Endodermal cell (in vitro differentiated cells): ENCODE measurements at regions not wholly inside any gene's neighbourhood (a gene's known extent, or its start where the extent isn't known, plus 50 kb on each side); places are given as distances from the start of the nearest gene placed in this dataset.

Source experiments
- DNase-seq: peaks from one replicate; pipeline ENCODE4 v3.0.0-alpha.2; 2017
- H3K27ac ChIP-seq: 2 replicates; pipeline ENCODE4 v1.5.1; 2013; ENCODE audit warnings: mild to moderate bottlenecking, low read depth, low read length, moderate library complexity
- H3K27me3 ChIP-seq: 2 replicates; pipeline ENCODE4 v1.6.1; 2013; ENCODE audit warnings: mild to moderate bottlenecking, low read length, moderate library complexity; ENCODE audit not compliant: insufficient read depth, control insufficient read depth, poor library complexity, severe bottlenecking
- H3K36me3 ChIP-seq: 2 replicates; pipeline ENCODE4 v1.7.0; 2013; ENCODE audit warnings: mild to moderate bottlenecking, low read length, moderate library complexity; ENCODE audit not compliant: control insufficient read depth, insufficient read depth
- H3K4me1 ChIP-seq: one replicate; pipeline ENCODE4 v1.7.0; 2013; ENCODE audit warnings: low read length; ENCODE audit not compliant: control insufficient read depth, insufficient read depth
- H3K4me3 ChIP-seq: 2 replicates; pipeline ENCODE4 v1.5.1; 2013; ENCODE audit warnings: mild to moderate bottlenecking, low read length, moderate library complexity
- H3K9ac ChIP-seq: 2 replicates; pipeline ENCODE4 v1.6.1; 2013; ENCODE audit warnings: mild to moderate bottlenecking, low read length, moderate library complexity; ENCODE audit not compliant: poor library complexity, severe bottlenecking; ENCODE audit errors: extremely low read depth
- H3K9me3 ChIP-seq: 2 replicates; pipeline ENCODE4 v1.6.1; 2013; ENCODE audit warnings: mild to moderate bottlenecking, low read length, moderate library complexity; ENCODE audit not compliant: control insufficient read depth
- H3K27ac Mint-ChIP-seq: 2 replicates; pipeline ENCODE4 v1.8.0; 2020; ENCODE audit warnings: mixed read lengths
- H3K27me3 Mint-ChIP-seq: 2 replicates; pipeline ENCODE4 v1.8.0; 2021; ENCODE audit warnings: mild to moderate bottlenecking, mixed read lengths; ENCODE audit not compliant: insufficient read depth
- H3K36me3 Mint-ChIP-seq: 2 replicates; pipeline ENCODE4 v1.8.0; 2020; ENCODE audit warnings: low read depth, mixed read lengths
- H3K4me1 Mint-ChIP-seq: 2 replicates; pipeline ENCODE4 v1.8.0; 2020; ENCODE audit warnings: mixed read lengths
- H3K4me3 Mint-ChIP-seq: 2 replicates; pipeline ENCODE4 v1.8.0; 2020; ENCODE audit warnings: mild to moderate bottlenecking, moderate library complexity, mixed read lengths
- H3K9me3 Mint-ChIP-seq: 2 replicates; pipeline ENCODE4 v1.8.0; 2020; ENCODE audit warnings: mild to moderate bottlenecking, mixed read lengths
- CTCF ChIP-seq: fragments of 200-600 bp; sonication (generic); conservative IDR thresholded peaks from 2 replicates; pipeline ENCODE4 v1.5.0; 2021; ENCODE audit warnings: antibody characterized with exemption, mild to moderate bottlenecking
- WGBS, 2 experiments: methylation state at CpG; one replicate each; pipeline versions ENCODE4 v1.1.5 to v1.1.7; 2013; ENCODE audit warnings: missing lambda C conversion rate in 2 of 2, mixed read lengths in 1 of 2; ENCODE audit not compliant: insufficient coverage in 1 of 2, insufficient read length in 1 of 2; 5-methylcytosine and 5-hydroxymethylcytosine counted together

- no peak for DNase-seq
- Histone ChIP-seq H3K27ac (no peak overlapping the region), H3K4me3 (no peak overlapping the region), H3K9ac (no peak overlapping the region), H3K27me3 (no peaks in the 10 kb centered on the region), H3K9me3 (no peaks in the 10 kb centered on the region), H3K36me3 (no peaks in the 10 kb centered on the region), H3K4me1 (no peaks in the 10 kb centered on the region)
- H3K4me3 Mint-ChIP-seq, result no peak overlapping the region
- no peak for TF ChIP-seq CTCF
- 85 to 100% methylated on average over 1 of the region's 1 CpG for WGBS, 2 experiments
- no peaks in the 10 kb centered on the region for H3K4me1 Mint-ChIP-seq
- no peak overlapping the region for H3K27ac Mint-ChIP-seq
- no peaks in the 10 kb centered on the region for H3K9me3 Mint-ChIP-seq
- H3K27me3 Mint-ChIP-seq, result no peaks in the 10 kb centered on the region
- H3K36me3 Mint-ChIP-seq, result no peaks in the 10 kb centered on the region
Measured at GRCh38 chr11:27930946-27931345, 177.0 kb downstream of the KIF18A start.

- no peak for DNase-seq
- no peaks in the 10 kb centered on the region for H3K9me3 ChIP-seq
- H3K9me3 Mint-ChIP-seq, result no peaks in the 10 kb centered on the region
Measured at GRCh38 chr11:27928809-27929208, 179.1 kb downstream of the KIF18A start.

GRCh38 chr11:27926981-27927481 lies 180.9 kb downstream of the KIF18A start:
- H3K4me1 ChIP-seq, result no peaks in the 10 kb centered on the region
- 85 to 91% methylated on average over 1 to 3 of the region's 4 CpGs for WGBS, 2 experiments
- H3K4me3 ChIP-seq, result no peak overlapping the region
- no peak overlapping the region for H3K9ac ChIP-seq
- no peak overlapping the region for H3K27ac ChIP-seq
- H3K9me3 Mint-ChIP-seq, result no peaks in the 10 kb centered on the region
- no peaks in the 10 kb centered on the region for H3K36me3 ChIP-seq
- no peaks in the 10 kb centered on the region for H3K4me1 Mint-ChIP-seq
- no peaks in the 10 kb centered on the region for H3K36me3 Mint-ChIP-seq
- no peak overlapping the region for H3K4me3 Mint-ChIP-seq
- no peak overlapping the region for H3K27ac Mint-ChIP-seq
- H3K27me3 Mint-ChIP-seq, result no peaks in the 10 kb centered on the region
- no peak for TF ChIP-seq CTCF
- no peak for DNase-seq
- H3K9me3 ChIP-seq, result no peaks in the 10 kb centered on the region
- no peaks in the 10 kb centered on the region for H3K27me3 ChIP-seq

More at GRCh38 chr11:27928809-27929208, 179.1 kb downstream of the KIF18A start:
- Mint-ChIP-seq H3K4me3 (no peak overlapping the region), H3K4me1 (no peaks in the 10 kb centered on the region), H3K27ac (no peak overlapping the region), H3K27me3 (no peaks in the 10 kb centered on the region), H3K36me3 (no peaks in the 10 kb centered on the region)
- WGBS, 2 experiments, result 86% methylated on average over 1 of the region's 1 CpG; no CpG with 5 or more reads in 1 of the 2 experiments
- TF ChIP-seq CTCF, result no peak
- Histone ChIP-seq H3K4me1 (no peaks in the 10 kb centered on the region), H3K36me3 (no peaks in the 10 kb centered on the region), H3K9ac (no peak overlapping the region), H3K27ac (no peak overlapping the region), H3K27me3 (no peaks in the 10 kb centered on the region), H3K4me3 (no peak overlapping the region)
